OCI-LY7 (cell line): ENCODE measurements at regions not wholly inside any gene's neighbourhood (a gene's known extent, or its start where the extent isn't known, plus 50 kb on each side); places are given as distances from the start of the nearest gene placed in this dataset.

Source experiments
- EZH2phosphoT487 ChIP-seq: fragments of 200-600 bp; sonication (generic); IDR thresholded peaks from 2 replicates; pipeline ENCODE4 v1.6.1; 2018; ENCODE audit warnings: low read depth, borderline replicate concordance, mild to moderate bottlenecking, mixed run types, antibody characterized with exemption, low read length, moderate library complexity, mixed read lengths
- TF ChIP-seq, protein P1 (sequence below): fragments of 200-600 bp; sonication (generic); conservative IDR thresholded peaks from 2 replicates; pipeline ENCODE4 v1.5.1; 2014; ENCODE audit warnings: mild to moderate bottlenecking, antibody characterized with exemption, low read length, moderate library complexity, mixed read lengths

DNA sequence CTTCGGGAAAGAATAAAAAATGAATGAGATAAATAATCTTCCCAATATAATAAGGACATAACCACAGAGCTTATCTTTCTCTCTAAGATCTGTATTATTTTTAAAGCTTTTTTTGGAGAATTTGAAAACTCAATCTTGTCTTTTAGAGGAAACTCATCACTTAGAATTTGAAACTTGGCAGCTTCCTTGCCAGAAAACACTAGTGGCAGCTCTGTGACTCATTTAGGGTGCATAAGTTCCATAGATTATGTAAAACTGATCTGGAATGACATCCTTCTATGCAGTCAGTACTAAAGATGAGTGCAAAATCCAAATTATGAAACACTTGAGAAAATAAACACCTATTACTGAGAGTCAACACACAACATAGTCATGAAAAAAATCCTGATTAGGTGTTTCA, 848.0 kb downstream of the DACH1 start:
- no peak for TF ChIP-seq EZH2phosphoT487
- TF ChIP-seq, protein P1, sequence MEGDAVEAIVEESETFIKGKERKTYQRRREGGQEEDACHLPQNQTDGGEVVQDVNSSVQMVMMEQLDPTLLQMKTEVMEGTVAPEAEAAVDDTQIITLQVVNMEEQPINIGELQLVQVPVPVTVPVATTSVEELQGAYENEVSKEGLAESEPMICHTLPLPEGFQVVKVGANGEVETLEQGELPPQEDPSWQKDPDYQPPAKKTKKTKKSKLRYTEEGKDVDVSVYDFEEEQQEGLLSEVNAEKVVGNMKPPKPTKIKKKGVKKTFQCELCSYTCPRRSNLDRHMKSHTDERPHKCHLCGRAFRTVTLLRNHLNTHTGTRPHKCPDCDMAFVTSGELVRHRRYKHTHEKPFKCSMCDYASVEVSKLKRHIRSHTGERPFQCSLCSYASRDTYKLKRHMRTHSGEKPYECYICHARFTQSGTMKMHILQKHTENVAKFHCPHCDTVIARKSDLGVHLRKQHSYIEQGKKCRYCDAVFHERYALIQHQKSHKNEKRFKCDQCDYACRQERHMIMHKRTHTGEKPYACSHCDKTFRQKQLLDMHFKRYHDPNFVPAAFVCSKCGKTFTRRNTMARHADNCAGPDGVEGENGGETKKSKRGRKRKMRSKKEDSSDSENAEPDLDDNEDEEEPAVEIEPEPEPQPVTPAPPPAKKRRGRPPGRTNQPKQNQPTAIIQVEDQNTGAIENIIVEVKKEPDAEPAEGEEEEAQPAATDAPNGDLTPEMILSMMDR: no peak
